Fibroblast of skin of left biceps (primary cell): ENCODE measurements at regions not wholly inside any gene's neighbourhood (a gene's known extent, or its start where the extent isn't known, plus 50 kb on each side); places are given as distances from the start of the nearest gene placed in this dataset.

ENCODE experiments used
- DNase-seq, 2 experiments: peaks; one replicate each; pipeline ENCODE4 v3.0.0-alpha.2; 2013; ENCODE audit warnings: low read depth in 2 of 2

- no peak for DNase-seq
Observed at GRCh38 chr12:98059659-98060343, 455.6 kb upstream of the TMPO start.

GRCh38 chr12:98060411-98060810 lies 455.0 kb upstream of the TMPO start:
- DNase-seq: no peak

DNA sequence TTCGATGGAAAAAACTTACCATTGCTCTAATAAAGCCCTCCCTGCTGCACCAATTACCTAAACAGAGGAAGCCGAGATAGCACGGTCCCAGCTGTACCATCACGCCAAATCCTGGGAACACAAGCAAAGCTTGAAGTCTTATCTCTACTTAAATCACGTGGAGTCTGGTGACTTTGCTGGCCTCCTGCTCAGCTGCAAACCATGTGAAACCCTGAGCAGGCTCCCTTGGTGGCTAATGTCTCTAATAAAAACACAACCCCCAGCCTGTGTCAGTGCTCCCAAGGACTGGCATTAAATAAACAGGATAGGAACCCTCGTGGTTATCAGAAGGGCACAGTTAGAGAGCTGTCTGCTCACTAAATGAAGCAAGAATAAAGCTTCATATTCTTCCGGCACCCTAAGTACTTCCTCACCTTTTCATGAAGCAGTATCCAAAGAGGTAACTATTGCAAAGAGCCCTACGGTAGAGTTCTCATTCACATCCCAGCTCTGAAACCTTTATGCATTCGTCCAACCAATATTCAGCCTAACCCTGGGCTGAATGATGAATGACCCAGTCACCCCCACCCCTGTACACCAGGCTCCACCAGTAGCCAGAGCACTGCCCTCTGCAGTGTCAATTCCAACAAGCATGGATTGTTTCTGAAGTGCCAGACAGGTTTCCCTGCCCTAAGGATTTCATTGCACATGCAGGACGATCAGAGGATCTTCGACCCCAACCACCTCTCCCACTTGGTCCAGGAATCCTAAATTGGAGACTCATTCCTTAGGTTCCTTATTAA lies 452.7 kb upstream of the TMPO start:
- DNase-seq: no peak

GRCh38 chr12:98064501-98064900 lies 450.9 kb upstream of the TMPO start:
- no peak for DNase-seq

- DNase-seq: no peak
Observed at GRCh38 chr12:98067795-98068194, 447.6 kb upstream of the TMPO start.

DNA sequence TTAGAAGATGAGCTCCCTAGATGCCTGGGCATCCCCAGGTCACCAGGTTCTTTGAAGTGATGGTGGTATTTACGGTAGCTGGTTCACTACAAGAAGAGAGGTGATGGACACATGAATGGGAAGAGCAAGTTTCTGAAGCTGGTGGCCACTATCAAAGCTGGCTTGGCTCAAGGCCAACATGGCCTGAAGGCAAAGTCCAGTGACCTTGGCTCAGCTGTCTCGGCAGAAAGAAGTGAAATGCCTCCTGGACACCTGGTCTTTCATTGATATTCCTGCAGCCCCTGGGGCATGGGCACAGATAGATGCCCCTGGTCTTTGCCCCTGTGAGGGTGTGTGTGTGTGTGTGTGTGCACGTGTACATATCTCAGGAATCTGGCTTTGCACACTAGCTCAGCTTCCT lies 441.8 kb upstream of the TMPO start:
- DNase-seq: no peak

DNA sequence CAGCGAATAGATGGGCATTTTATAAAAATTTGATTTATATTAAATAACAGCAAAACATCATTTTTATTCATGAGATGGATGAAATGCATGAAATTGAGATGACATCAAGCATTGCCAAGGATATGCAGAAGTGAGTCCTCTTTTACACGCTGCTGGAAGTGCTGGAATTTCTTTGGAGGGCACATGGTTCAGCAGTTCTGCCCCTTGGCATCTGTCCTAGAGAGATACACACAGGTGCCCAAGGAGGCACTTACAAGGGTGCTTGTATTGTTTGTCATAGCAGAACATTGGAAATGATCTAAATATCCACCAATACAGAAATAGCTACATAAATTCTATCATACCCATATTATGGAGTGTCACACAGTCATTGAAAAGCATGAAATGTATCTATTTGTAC lies 441.1 kb upstream of the TMPO start:
- no peak for DNase-seq

DNA sequence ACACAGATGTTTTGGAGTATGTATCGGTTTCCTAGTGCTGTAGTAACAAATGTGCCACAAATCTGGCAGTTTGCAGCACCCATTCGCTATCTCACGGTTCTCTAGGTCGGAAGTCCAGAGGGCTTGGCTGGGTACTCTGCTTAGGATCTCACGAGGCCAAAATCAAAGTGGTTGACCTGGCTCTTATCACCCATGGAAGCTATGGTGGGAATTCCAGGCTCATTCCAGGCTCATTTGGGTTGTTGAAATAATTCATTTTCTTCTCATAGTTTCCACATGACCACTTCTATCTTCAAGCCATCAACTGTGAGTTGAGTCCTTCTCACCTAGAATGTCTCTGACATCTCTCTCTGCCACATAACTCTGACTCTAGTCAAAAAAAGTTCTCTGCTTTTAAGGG lies 431.0 kb upstream of the TMPO start:
- DNase-seq: no peak

- DNase-seq: no peak
Observed at GRCh38 chr12:98085046-98085755, 430.2 kb upstream of the TMPO start.

DNA sequence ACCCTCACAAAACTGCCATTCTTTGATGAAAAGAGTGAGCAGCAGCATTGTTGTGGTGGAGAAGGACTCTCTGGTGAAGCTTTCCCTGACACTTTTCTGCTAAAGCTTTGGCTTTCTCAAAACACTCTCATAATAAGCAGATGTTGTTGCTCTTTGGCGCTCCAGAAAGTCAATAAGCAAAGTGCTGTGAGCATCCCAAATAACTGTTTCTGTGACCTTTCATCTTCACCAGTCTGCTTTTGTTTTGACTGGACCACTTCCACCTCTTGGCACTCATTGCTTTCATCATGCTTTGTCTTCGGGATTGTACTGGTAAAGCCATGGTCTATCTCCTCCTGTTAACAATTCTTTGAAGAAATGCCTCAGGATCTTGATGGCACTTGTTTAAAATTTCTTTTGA lies 424.7 kb upstream of the TMPO start:
- DNase-seq: no peak

DNA sequence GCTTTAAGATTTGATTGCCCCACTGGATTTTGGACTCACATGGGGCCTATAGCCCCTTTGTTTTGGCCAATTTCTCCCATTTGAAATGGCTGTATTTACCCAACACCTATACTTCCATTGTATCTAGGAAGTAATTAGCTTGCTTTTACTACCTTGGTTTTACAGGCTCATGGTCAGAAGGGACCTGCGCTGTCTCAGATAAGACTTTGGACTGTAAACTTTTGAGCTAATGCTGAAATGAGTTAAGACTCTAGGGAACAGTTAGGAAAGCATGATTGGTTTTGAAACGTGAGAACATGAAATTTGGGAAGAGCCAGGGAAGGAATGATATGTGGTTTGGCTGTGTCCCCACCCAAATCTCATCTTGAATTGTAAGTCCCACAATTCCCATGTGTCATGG lies 419.0 kb upstream of the TMPO start:
- no peak for DNase-seq

DNA sequence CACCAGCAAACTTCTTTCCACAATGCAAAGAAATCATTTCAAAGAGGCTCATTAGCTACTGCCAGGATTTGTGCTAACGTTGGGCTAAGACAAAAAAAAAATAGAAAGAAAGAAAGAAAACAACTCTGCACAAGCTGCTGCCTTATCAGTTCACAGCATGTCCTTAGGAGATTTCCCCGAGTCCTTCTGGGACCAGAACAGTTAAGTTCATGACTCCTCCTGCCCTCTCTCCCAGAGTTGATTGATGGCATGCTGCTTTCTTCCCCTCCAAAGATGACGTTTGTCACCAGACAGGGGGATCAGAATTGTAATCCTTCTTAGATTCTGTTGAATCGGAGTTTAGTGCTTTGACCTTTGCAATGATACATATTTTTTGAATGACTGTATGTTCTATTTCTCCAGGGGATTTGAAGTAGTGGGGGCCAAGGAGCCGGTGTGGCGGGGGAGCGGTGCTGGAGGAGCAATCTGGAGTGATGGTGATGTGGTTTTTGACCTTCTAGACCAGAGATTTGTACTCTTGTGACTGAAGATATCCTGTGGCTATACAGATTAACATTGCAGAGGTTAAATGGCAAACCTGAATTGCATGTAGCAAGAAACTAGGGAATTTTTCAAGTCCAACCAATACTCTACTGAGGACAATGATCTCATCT lies 409.2 kb upstream of the TMPO start:
- no peak for DNase-seq

DNA sequence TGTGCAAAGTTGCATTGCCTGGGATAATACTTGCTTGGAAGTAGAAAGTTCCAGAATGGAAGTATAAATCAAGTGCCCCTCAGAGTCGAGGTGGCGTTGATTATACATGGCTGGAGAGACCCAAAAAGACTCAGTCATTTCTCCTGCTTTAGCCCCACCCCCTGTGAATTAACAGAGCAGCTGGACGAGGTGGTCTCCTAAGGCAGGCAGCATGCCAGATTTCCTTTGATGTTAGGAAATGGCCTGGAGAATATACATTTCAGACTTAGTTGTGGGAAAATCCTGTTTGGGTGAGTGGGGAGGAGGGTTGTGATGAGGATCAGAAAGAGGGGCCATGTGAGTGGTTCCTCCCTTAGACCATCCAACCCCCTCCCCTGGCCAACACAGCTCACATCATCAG lies 406.1 kb upstream of the TMPO start:
- no peak for DNase-seq

- no peak for DNase-seq
Observed at GRCh38 chr12:98110536-98110935, 404.9 kb upstream of the TMPO start.

- DNase-seq: no peak
Observed at GRCh38 chr12:98113548-98113947, 401.8 kb upstream of the TMPO start.

DNA sequence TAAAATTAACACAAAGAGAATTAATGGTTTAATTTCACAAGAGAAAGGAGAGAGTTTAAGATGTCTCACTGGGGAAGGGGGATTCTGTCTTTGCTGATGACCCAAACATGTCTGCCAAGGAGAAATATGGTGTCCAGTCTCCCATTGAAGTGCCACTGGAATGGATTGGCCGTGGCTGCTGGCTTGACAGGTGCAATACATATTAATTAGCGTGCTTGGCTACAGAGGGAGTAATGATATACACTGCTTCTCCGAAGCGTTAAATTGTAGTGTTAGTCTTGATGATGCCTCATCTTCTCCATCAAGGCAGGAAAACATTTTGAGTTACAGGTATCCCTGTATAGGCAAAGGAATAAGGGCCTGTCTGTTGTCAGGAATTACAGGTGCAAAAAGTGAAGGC lies 393.4 kb upstream of the TMPO start:
- DNase-seq: no peak

DNA sequence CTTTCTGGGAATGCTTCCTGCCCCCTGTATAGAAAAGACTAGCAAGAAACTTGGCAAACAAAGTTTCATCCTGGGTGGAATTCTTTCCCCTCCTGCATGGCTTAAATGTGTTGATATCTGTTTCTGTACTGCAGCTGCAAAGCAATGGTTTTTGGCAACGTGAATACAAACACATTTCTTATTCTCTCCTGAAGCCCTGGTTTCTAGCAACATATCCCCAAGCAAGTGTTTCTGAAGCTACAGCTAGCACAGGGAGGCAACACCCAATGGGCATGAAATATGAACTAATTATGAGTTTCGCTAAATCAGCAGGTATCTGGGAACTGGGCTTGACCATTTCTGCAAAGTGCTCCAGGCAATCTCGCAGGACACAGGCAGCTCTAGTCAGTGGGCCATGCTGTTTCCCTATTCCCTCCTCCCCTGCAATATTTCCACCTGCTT lies 392.3 kb upstream of the TMPO start:
- DNase-seq: no peak

GRCh38 chr12:98126637-98127335 lies 388.6 kb upstream of the TMPO start:
- no peak for DNase-seq

DNA sequence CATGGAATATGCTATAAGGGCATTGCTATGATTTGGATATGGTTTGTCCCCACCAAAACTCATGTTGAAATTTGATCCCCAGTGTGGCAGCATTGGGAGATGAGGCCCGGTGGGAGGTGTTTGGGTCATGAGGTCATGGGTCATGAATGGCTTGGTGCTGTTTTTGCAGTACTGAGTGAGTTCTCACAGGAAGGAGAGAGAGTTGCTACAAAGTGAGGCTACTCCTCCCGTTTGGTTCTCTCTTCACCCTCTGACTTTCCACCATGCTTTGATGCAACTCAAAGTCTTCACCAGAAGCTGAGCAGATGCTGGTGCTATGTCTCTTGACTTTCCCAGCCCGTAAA lies 388.1 kb upstream of the TMPO start:
- no peak for DNase-seq

- DNase-seq: no peak
Observed at GRCh38 chr12:98127854-98128253, 387.5 kb upstream of the TMPO start.

GRCh38 chr12:98136544-98136943 lies 378.8 kb upstream of the TMPO start:
- DNase-seq: no peak

GRCh38 chr12:98137278-98137677 lies 378.1 kb upstream of the TMPO start:
- no peak for DNase-seq
